MM.1S (cell line): ENCODE measurements at regions not wholly inside any gene's neighbourhood (a gene's known extent, or its start where the extent isn't known, plus 50 kb on each side); places are given as distances from the start of the nearest gene placed in this dataset.

ENCODE experiments used
- EZH2 ChIP-seq: fragments of 300-600 bp; sonication (generic); optimal IDR thresholded peaks from 2 replicates; pipeline ENCODE3; 2017; ENCODE audit warnings: low read depth, mild to moderate bottlenecking, antibody characterized with exemption, low read length, mixed read lengths
- TF ChIP-seq, protein P1 (sequence below): fragments of 300-600 bp; sonication (generic); IDR thresholded peaks from 2 replicates; pipeline ENCODE4 v1.5.1; 2016; ENCODE audit warnings: antibody characterized with exemption, low read length, mixed read lengths

DNA sequence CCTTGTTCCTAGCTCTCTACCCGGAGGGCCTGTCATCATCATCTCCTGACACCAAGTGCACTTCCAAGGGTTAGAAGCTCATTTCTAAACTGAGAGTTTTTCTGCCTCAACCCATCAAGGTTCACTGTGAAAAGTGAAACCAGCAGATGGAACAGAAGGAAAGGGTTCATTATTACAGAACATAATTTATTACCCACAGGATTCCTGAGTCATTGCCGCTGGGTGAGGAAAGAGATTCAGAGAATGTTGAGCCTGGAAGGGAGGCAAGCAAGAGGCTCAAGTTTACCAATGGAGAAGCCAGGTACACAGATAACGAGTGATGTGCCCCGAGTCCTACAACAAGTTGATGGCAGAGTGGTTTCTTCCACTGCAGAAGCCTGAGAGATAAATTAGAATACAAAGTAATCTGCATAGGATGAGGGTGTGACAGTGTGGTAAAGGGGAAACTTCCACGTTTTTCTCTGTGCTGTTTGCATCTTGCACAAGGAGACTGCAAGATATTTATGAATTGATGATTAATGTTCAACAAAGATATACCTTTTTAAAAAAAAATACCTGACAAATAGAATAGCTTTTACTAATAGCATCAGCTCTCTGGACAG lies 80.5 kb upstream of the SETMAR start:
- TF ChIP-seq, protein P1, sequence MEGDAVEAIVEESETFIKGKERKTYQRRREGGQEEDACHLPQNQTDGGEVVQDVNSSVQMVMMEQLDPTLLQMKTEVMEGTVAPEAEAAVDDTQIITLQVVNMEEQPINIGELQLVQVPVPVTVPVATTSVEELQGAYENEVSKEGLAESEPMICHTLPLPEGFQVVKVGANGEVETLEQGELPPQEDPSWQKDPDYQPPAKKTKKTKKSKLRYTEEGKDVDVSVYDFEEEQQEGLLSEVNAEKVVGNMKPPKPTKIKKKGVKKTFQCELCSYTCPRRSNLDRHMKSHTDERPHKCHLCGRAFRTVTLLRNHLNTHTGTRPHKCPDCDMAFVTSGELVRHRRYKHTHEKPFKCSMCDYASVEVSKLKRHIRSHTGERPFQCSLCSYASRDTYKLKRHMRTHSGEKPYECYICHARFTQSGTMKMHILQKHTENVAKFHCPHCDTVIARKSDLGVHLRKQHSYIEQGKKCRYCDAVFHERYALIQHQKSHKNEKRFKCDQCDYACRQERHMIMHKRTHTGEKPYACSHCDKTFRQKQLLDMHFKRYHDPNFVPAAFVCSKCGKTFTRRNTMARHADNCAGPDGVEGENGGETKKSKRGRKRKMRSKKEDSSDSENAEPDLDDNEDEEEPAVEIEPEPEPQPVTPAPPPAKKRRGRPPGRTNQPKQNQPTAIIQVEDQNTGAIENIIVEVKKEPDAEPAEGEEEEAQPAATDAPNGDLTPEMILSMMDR, result no peak
- TF ChIP-seq EZH2, result no peak
